ENCODE measurements at regions not wholly inside any gene's neighbourhood (a gene's known extent, or its start where the extent isn't known, plus 50 kb on each side); places are given as distances from the start of the nearest gene placed in this dataset.

- DNase-seq, result no peak
Measured at GRCh38 chr11:19512618-19513017, 200.0 kb upstream of the NAV2 start.

GRCh38 chr11:19511413-19512183, 201.0 kb upstream of the NAV2 start:
- peak; percentile 33 for DNase-seq

DNA sequence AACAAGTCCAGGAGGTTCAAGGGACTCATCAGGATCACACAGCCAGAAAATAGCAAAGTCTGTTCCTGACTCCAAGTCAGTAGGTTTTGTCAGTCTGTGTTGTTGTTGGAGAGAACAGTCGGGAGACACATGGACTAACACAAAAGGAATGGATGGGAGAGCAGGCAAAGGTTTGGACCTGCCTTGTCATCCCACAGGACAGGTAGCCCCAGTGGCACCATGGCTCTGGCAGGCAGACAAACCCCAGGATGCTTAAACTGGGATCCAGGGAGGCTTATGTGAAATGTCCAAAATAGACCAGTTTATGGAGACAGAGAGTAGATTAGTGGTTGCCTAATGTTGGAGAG, 201.6 kb upstream of the NAV2 start:
- no peak for DNase-seq

DNA sequence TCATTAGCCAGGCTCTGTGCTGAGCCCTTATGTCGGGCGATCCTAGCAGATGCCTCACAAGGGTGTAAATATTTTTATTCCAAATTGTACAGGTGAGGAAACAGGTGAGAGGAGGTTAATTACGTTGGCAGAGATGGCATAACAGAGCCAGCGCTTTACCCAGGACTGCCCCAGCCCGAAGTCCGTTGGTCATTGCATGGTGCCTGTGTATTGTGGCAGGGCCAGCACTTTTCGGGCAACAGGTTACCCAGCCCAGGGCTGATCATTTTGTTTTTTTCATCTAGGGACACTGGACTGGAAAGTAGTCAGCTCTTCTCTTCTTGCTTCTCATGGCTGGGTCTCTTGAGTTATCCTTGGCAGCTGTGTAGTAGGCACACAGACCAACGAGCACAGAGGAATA, 202.2 kb upstream of the NAV2 start:
- DNase-seq, result no peak

- DNase-seq, result no peak
Measured at GRCh38 chr11:19509215-19509614, 203.4 kb upstream of the NAV2 start.

DNA sequence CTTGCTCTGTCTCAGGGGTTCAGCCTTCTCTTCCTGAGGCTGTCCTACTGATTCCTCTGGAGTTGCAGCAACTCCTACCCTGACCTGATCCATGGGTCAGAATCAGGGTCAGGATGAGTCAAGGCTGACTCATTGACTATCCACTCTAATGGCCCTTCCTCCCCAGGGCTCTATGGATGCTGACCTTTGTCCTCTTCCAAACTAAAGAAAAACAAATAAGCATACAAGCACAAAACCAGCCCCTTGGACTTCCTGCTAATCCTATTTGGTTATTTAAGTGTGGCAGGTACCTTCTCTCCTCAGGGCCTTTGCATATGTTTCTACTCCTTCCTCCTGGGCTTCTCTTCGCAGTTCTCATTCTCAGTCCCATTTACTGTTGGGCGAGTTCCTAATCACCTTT, 204.5 kb upstream of the NAV2 start:
- DNase-seq, result no peak

- DNase-seq, result no peak
Measured at GRCh38 chr11:19506816-19507486, 205.7 kb upstream of the NAV2 start.

DNA sequence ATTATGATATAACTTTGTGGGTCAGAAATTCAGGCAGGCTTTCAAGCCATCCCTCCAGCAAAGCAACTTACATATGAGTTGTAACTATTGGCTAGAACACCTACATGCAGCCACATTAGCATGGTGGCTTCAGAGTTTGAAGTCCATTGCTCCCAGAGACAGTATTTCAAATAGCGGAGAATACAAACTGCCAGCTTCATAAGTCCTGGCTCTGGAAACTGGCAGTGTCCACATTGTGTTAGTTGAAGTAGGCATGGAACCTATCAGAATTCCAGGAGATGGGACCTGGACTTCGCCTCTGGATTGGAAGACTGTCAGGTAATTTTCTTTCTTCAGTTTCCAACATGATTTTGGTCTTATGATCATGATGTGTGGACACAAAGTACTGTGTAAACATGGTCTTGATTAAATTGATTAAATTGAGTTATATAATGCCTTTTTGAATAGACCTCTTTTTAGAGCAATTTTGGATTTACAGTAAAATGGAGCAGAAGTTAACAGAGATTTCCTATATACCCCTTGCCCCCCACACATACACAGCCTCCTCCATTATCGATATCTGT, 209.9 kb upstream of the NAV2 start:
- no peak for DNase-seq

DNA sequence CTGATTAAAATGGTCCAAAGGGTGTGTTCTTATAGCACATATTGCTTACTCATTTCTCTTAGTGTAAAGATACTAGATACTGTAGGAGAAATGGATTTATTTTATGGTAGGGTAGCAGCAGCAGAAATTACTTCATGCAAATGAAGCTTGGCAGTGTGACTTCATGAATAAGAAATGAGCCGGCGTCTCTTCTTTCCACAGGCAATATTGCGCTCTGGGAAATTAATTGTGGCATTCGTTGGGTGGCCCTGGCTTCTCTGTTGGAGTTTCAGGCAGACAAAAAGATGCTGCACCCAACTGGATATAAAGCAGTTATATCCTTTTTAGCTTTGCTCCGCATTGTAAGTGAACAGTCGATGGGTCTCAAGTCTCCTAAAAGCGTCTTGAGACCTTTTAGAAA, 211.0 kb upstream of the NAV2 start:
- DNase-seq, result no peak

GRCh38 chr11:19499999-19500398, 212.6 kb upstream of the NAV2 start:
- no peak for DNase-seq

- DNase-seq, result peak; percentile 55
Measured at GRCh38 chr11:19499026-19499669, 213.5 kb upstream of the NAV2 start.

- DNase-seq, result no peak
Measured at GRCh38 chr11:19493446-19494213, 219.0 kb upstream of the NAV2 start.

DNA sequence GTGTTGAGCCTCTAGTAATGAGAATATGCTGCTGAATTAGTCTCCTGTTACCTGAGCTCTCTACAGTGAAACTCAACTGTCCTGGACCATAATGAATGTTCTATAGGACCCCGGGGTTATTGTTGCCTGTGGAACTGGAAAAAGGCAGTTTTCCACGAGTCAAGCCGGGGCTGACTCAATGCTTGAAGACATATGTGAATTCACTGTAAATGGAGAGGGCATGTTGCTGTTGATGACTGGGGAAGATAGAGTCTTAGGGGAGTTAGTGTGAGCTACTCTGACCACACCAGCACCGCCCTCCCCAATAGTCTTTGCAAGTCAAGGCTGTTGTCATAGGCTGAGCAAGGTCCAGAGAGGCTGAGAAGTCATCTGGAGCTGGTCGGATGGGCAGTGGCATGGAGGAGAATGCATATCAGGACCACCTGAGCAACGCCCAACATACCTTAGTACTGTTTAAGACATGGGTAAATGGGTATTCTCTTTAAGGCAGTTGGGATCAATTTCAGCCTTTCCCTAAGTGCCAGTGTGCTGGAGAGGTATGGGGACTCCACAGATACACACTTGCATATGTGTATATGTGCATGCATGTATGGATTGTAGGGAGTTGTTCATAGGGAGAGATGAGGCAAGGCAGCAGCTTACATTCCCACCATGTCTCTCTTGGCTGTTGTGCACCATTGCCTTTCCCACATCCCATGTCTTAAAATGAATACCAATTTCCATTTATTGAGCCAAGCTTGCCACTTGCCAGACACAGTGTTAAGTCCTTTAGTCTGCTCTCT, 230.1 kb upstream of the NAV2 start:
- no peak for DNase-seq

- DNase-seq, result no peak
Measured at GRCh38 chr11:19480540-19480939, 232.1 kb upstream of the NAV2 start.

- DNase-seq, result no peak
Measured at GRCh38 chr11:19478891-19479290, 233.7 kb upstream of the NAV2 start.

DNA sequence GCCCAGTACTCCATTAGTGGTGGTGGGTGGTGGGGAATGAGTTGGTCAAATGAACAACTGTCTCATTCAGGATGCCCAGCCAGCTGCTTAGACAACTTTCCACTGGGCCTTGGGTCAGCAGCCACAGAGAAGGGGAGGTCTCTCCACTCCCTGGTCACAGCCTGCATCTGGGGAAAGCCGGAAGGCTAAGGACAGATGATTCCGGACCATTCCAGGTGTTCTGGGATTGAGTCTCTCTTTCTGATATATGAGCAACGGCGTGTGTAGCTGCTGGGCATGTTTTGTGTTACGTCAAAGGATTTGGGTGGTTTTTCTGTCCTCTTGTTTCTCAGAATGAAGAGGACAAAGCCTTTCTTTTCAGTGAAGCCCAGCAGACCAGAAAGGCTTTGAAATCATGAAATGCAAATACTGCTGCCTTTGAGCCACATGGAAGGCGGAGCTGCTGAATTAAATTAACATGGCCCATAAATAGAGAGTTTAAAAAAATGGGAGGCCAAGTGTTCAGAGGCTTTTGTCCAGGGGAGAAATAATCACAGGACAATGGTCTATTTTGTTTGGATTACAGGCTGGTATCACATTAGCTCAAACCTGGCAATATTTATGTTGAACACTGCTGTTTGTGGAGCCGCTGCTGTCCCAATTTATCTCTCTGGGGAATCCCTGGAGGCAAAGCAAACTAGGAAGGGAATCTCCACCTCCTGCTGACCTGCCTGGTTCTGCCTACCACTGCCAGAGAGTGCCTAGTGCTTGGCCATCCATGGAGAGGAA, 234.4 kb upstream of the E2F8 start:
- DNase-seq, result peak; percentile 59

DNA sequence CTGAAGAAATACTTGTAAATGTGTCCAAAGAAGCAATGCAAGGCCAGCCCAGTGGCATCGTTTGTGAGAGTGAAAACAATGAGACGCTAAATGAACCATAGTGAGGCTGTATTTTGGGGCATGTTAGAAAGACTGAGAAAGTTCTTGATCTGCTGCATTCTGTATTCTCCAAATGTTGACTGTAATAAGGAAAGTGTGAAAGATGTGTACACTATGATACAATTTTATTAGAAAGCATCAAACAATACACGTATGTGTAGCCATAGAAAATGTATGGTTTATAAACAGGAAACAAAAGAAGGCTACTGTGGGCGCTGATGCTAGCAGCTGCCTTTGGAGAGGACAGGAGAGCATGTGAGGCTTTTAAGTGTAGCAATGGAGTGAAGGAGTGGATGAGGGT, 233.5 kb upstream of the E2F8 start:
- DNase-seq, result no peak

GRCh38 chr11:19472679-19473078, 231.9 kb upstream of the E2F8 start:
- no peak for DNase-seq

- no peak for DNase-seq
Measured at GRCh38 chr11:19467904-19468303, 227.2 kb upstream of the E2F8 start.

- no peak for DNase-seq
Measured at GRCh38 chr11:19466314-19466713, 225.6 kb upstream of the E2F8 start.

GRCh38 chr11:19463976-19464375, 223.2 kb upstream of the E2F8 start:
- DNase-seq, result no peak

Data from NCI-H2227 treated with DMSO at 0.1 percent for 48 hours (cell line).